ENCODE measurements at regions not wholly inside any gene's neighbourhood (a gene's known extent, or its start where the extent isn't known, plus 50 kb on each side); places are given as distances from the start of the nearest gene placed in this dataset.

- ATAC-seq (ENCODE audit: insufficient number of reproducible peaks, low FRiP score, low read depth) (no peak), DNase-seq (ENCODE audit: low spot score) (no peak)
- Histone ChIP-seq H3K36me3 (no peaks in the 10 kb centered on the region), H3K4me1 (ENCODE audit: control insufficient read depth in 1 of 2, low read depth in 2 of 2) (peaks cover 22 to 33% of the 10 kb centered on the region in 2 donors), H3K27ac (no peak overlapping the region), H3K9me3 (no peaks in the 10 kb centered on the region), H3K4me3 (no peak overlapping the region), H3K27me3 (replicated peaks; ENCODE audit: insufficient read depth) (no peaks in the 10 kb centered on the region)
- no peak for TF ChIP-seq CTCF (IDR thresholded peaks at IDR 0.05)
These were observed 108.5 kb downstream of the NIBAN1 start for GRCh38 chr1:184865831-184866230.

GRCh38 chr1:184861755-184862336, 107.2 kb upstream of the EDEM3 start:
- no peak for DNase-seq (ENCODE audit: low spot score)
- Histone ChIP-seq H3K36me3 (peaks cover 4% of the 10 kb centered on the region), H3K9me3 (no peaks in the 10 kb centered on the region), H3K4me1 (ENCODE audit: control insufficient read depth in 1 of 2, low read depth in 2 of 2) (peaks cover 11 to 37% of the 10 kb centered on the region in 2 donors), H3K27me3 (replicated peaks; ENCODE audit: insufficient read depth) (no peaks in the 10 kb centered on the region), H3K4me3 (no peak overlapping the region), H3K27ac (peak overlapping the region in 1 of 2 donors; percentile 55)
- no peak for TF ChIP-seq CTCF (IDR thresholded peaks at IDR 0.05)
- ATAC-seq (ENCODE audit: insufficient number of reproducible peaks, low FRiP score, low read depth): no peak

GRCh38 chr1:184860985-184861754, 106.5 kb upstream of the EDEM3 start:
- Histone ChIP-seq H3K27me3 (replicated peaks; ENCODE audit: insufficient read depth) (no peaks in the 10 kb centered on the region), H3K9me3 (no peaks in the 10 kb centered on the region), H3K36me3 (peaks cover 4% of the 10 kb centered on the region), H3K4me3 (no peak overlapping the region), H3K27ac (peak overlapping the region in 1 of 2 donors; percentile 55), H3K4me1 (ENCODE audit: control insufficient read depth in 1 of 2, low read depth in 2 of 2) (peaks cover 10 to 37% of the 10 kb centered on the region in 2 donors)
- no peak for ATAC-seq (ENCODE audit: insufficient number of reproducible peaks, low FRiP score, low read depth)
- no peak for DNase-seq (ENCODE audit: low spot score)
- TF ChIP-seq CTCF (IDR thresholded peaks at IDR 0.05): no peak

GRCh38 chr1:184860535-184860934, 105.9 kb upstream of the EDEM3 start:
- Histone ChIP-seq H3K27me3 (replicated peaks; ENCODE audit: insufficient read depth) (no peaks in the 10 kb centered on the region), H3K27ac (no peak overlapping the region), H3K4me3 (no peak overlapping the region), H3K9me3 (no peaks in the 10 kb centered on the region), H3K4me1 (ENCODE audit: control insufficient read depth in 1 of 2, low read depth in 2 of 2) (peaks cover 10 to 40% of the 10 kb centered on the region in 2 donors), H3K36me3 (peaks cover 4% of the 10 kb centered on the region)
- no peak for ATAC-seq (ENCODE audit: insufficient number of reproducible peaks, low FRiP score, low read depth)
- TF ChIP-seq CTCF (IDR thresholded peaks at IDR 0.05): no peak
- no peak for DNase-seq (ENCODE audit: low spot score)

GRCh38 chr1:184859381-184860105, 104.9 kb upstream of the EDEM3 start:
- peaks cover 16 to 50% of the 10 kb centered on the region in 2 donors for H3K4me1 ChIP-seq (ENCODE audit: control insufficient read depth in 1 of 2, low read depth in 2 of 2)
- no peak overlapping the region for H3K4me3 ChIP-seq
- no peak for ATAC-seq (ENCODE audit: insufficient number of reproducible peaks, low FRiP score, low read depth)
- no peaks in the 10 kb centered on the region for H3K9me3 ChIP-seq
- H3K36me3 ChIP-seq: peaks cover 4% of the 10 kb centered on the region
- peak overlapping the region; percentile 15 to 47 for H3K27ac ChIP-seq
- no peak for DNase-seq (ENCODE audit: low spot score)
- TF ChIP-seq CTCF (IDR thresholded peaks at IDR 0.05): no peak
- H3K27me3 ChIP-seq (replicated peaks; ENCODE audit: insufficient read depth): no peaks in the 10 kb centered on the region

All from thoracic aorta (tissue), 2 donors.